ENCODE measurements at regions not wholly inside any gene's neighbourhood (a gene's known extent, or its start where the extent isn't known, plus 50 kb on each side); places are given as distances from the start of the nearest gene placed in this dataset.

DNA sequence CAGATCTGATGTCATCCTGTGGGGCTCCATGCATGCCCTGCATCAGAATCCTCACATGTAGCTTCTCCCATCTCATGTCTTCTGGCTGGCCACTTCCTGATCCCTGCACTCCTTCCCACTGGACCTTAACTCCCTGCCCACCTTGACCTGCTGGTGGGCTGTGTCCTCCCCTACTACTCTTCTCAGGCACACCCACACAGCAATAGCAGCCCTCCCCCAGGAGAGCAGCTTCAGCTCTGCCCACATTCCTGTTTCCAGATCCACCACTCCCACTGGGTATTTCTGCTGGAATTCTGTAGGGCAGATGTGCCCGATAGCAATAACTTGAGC is 137.0 kb upstream of the HS6ST1 start:
- in situ Hi-C loops (cut with HindIII; ENCODE audit: low sequenced_read_pairs), result no loop called here
- no peak overlapping the region for H3K4me3 ChIP-seq (ENCODE audit: low read depth, low read length)
- DNase-seq (ENCODE audit: low read depth, low spot score), result no peak
- no peak for TF ChIP-seq CTCF (IDR thresholded peaks at IDR 0.05; ENCODE audit: low read depth, low read length)

DNA sequence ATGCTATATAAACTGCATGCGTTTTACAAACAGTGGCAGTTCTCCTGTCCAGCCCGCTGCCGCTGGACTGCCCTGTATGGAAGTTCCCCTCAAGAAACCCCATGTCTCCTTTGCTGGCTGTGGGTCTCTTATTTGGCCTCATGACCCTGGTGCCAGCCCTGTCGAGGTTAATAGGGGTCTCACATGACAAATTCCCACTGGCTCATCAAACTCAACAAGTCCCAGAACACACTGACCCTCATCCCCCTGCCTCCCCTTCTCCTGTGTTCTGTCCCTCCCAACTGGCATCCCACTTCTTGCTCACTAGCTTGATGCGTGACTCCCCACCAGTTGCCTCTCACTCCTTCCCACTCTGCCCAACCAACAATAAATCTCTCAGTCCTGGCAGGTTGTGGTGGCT is 137.6 kb upstream of the HS6ST1 start:
- no peak for TF ChIP-seq CTCF (IDR thresholded peaks at IDR 0.05; ENCODE audit: low read depth, low read length)
- in situ Hi-C loops (cut with HindIII; ENCODE audit: low sequenced_read_pairs), result no loop called here
- no peak for DNase-seq (ENCODE audit: low read depth, low spot score)
- H3K4me3 ChIP-seq (ENCODE audit: low read depth, low read length), result no peak overlapping the region

- in situ Hi-C loops (cut with HindIII; ENCODE audit: low sequenced_read_pairs), result no loop called here
- no peak for DNase-seq (ENCODE audit: low read depth, low spot score)
- no peak for TF ChIP-seq CTCF (IDR thresholded peaks at IDR 0.05; ENCODE audit: low read depth, low read length)
- H3K4me3 ChIP-seq (ENCODE audit: low read depth, low read length), result no peak overlapping the region
Measured at GRCh38 chr2:128457006-128457604, 138.4 kb upstream of the HS6ST1 start.

- in situ Hi-C loops (cut with HindIII; ENCODE audit: low sequenced_read_pairs), result no loop called here
- DNase-seq (ENCODE audit: low read depth, low spot score), result no peak
- no peak for TF ChIP-seq CTCF (IDR thresholded peaks at IDR 0.05; ENCODE audit: low read depth, low read length)
- H3K4me3 ChIP-seq (ENCODE audit: low read depth, low read length), result no peak overlapping the region
Measured at GRCh38 chr2:128457716-128458115, 139.0 kb upstream of the HS6ST1 start.

DNA sequence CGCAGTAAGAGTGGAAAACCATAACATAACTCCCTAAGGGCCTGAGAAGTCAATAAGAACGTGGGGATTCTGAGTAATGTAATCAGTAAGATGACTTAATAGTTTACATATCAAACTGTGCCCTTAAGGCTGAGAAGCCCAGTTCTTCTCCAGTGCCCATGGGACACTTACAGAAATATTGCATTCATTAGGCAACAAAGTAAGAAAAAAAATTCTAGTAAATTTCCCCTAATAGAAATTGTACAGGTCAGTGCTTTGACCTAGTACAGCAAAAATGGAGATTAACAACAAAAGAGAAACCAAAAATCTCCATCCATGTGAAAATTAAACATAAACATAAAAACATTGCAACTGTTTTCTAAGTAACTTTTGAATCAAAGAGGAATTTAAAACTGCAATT is 139.8 kb upstream of the HS6ST1 start:
- TF ChIP-seq CTCF (IDR thresholded peaks at IDR 0.05; ENCODE audit: low read depth, low read length), result no peak
- DNase-seq (ENCODE audit: low read depth, low spot score), result no peak
- in situ Hi-C loops (cut with HindIII; ENCODE audit: low sequenced_read_pairs), result no loop called here
- H3K4me3 ChIP-seq (ENCODE audit: low read depth, low read length), result no peak overlapping the region

GRCh38 chr2:128464456-128464855 is 145.8 kb upstream of the HS6ST1 start:
- no peak for TF ChIP-seq CTCF (IDR thresholded peaks at IDR 0.05; ENCODE audit: low read depth, low read length)
- no peak for DNase-seq (ENCODE audit: low read depth, low spot score)
- no peak overlapping the region for H3K4me3 ChIP-seq (ENCODE audit: low read depth, low read length)
- in situ Hi-C loops (cut with HindIII; ENCODE audit: low sequenced_read_pairs), result no loop called here
